ENCODE measurements at regions not wholly inside any gene's neighbourhood (a gene's known extent, or its start where the extent isn't known, plus 50 kb on each side); places are given as distances from the start of the nearest gene placed in this dataset.
"Not testable (repeated sequence)": the region's sequence is repeated elsewhere in the genome, so short reads cannot be mapped to it uniquely, and the experiment has no call there.

- not testable (repeated sequence) for TF ChIP-seq CTCF (conservative IDR thresholded peaks at IDR 0.05); EZH2 (IDR thresholded peaks at IDR 0.05; ENCODE audit: low read depth)
Observed at GRCh38 chrX:66102398-66102797, 61.6 kb upstream of the HEPH start.

Measured in PC-9 (cell line).